ENCODE measurements at regions not wholly inside any gene's neighbourhood (a gene's known extent, or its start where the extent isn't known, plus 50 kb on each side); places are given as distances from the start of the nearest gene placed in this dataset.

GRCh38 chr19:30223866-30224688, 148.1 kb upstream of the ZNF536 start:
- peaks cover 17% of the 10 kb centered on the region for H3K27me3 ChIP-seq (ENCODE audit: control insufficient read depth, insufficient read depth, low read length)
- ChIA-PET CTCF (no interaction called here), POLR2A (no interaction called here)
- H3K4me3 ChIP-seq (ENCODE audit: low read depth, low read length), result no peak overlapping the region
- no peak for DNase-seq (ENCODE audit: low read depth)
- no peaks in the 10 kb centered on the region for H3K36me3 ChIP-seq (ENCODE audit: control insufficient read depth, insufficient read depth, low read length)
- TF ChIP-seq CTCF (IDR thresholded peaks at IDR 0.05; ENCODE audit: insufficient read depth, low read depth, low read length), result no peak

GRCh38 chr19:30224689-30225606, 147.2 kb upstream of the ZNF536 start:
- Histone ChIP-seq H3K36me3 (ENCODE audit: control insufficient read depth, insufficient read depth, low read length) (no peaks in the 10 kb centered on the region), H3K27me3 (ENCODE audit: control insufficient read depth, insufficient read depth, low read length) (peaks cover 18% of the 10 kb centered on the region), H3K4me3 (ENCODE audit: low read depth, low read length) (peak overlapping the region; percentile 57)
- no peak for TF ChIP-seq CTCF (IDR thresholded peaks at IDR 0.05; ENCODE audit: insufficient read depth, low read depth, low read length)
- no peak for DNase-seq (ENCODE audit: low read depth)
- ChIA-PET POLR2A (no interaction called here), CTCF (interaction anchor here (0.7 to 0.9 kb wide), 2 partner anchors 12 to 303 kb away, joined by 3 read pairs; no protein-coding TSS in a partner anchor)

GRCh38 chr19:30225676-30226463, 146.3 kb upstream of the ZNF536 start:
- no peaks in the 10 kb centered on the region for H3K36me3 ChIP-seq (ENCODE audit: control insufficient read depth, insufficient read depth, low read length)
- peaks cover 18% of the 10 kb centered on the region for H3K27me3 ChIP-seq (ENCODE audit: control insufficient read depth, insufficient read depth, low read length)
- CTCF ChIA-PET, result no interaction called here
- POLR2A ChIA-PET, result no interaction called here
- no peak for DNase-seq (ENCODE audit: low read depth)
- H3K4me3 ChIP-seq (ENCODE audit: low read depth, low read length), result peak overlapping the region; percentile 57
- no peak for TF ChIP-seq CTCF (IDR thresholded peaks at IDR 0.05; ENCODE audit: insufficient read depth, low read depth, low read length)

- no peak for TF ChIP-seq CTCF (IDR thresholded peaks at IDR 0.05; ENCODE audit: insufficient read depth, low read depth, low read length)
- DNase-seq (ENCODE audit: low read depth), result no peak
- POLR2A ChIA-PET, result no interaction called here
- CTCF ChIA-PET, result no interaction called here
- peak overlapping the region; percentile 57 for H3K4me3 ChIP-seq (ENCODE audit: low read depth, low read length)
- H3K36me3 ChIP-seq (ENCODE audit: control insufficient read depth, insufficient read depth, low read length), result no peaks in the 10 kb centered on the region
- H3K27me3 ChIP-seq (ENCODE audit: control insufficient read depth, insufficient read depth, low read length), result peaks cover 18% of the 10 kb centered on the region
Observed at GRCh38 chr19:30226464-30227011, 145.6 kb upstream of the ZNF536 start.
